Left ventricle myocardium inferior (tissue), 1 donor: ENCODE measurements at regions not wholly inside any gene's neighbourhood (a gene's known extent, or its start where the extent isn't known, plus 50 kb on each side); places are given as distances from the start of the nearest gene placed in this dataset.

Experiments
- DNase-seq: peaks from one replicate; pipeline ENCODE4 v3.0.0-alpha.2; 2020
- H3K27ac ChIP-seq: fragments of 200-600 bp; replicated peaks from 2 replicates; pipeline ENCODE4 v1.8.0; 2021
- H3K27me3 ChIP-seq: fragments of 200-600 bp; 2 replicates; pipeline ENCODE4 v1.8.0; 2021; ENCODE audit warnings: low read depth
- H3K36me3 ChIP-seq: fragments of 200-600 bp; 2 replicates; pipeline ENCODE4 v1.8.0; 2021
- H3K4me1 ChIP-seq: fragments of 200-600 bp; 2 replicates; pipeline ENCODE4 v1.8.0; 2021
- H3K4me3 ChIP-seq: fragments of 200-600 bp; 2 replicates; pipeline ENCODE4 v1.8.0; 2021; ENCODE audit warnings: mild to moderate bottlenecking, moderate library complexity
- H3K9me3 ChIP-seq: fragments of 200-600 bp; replicated peaks from 2 replicates; pipeline ENCODE4 v1.8.0; 2021
- CTCF ChIP-seq: fragments of 200-600 bp; IDR thresholded peaks from 2 replicates; pipeline ENCODE4 v1.8.0; 2021; ENCODE audit warnings: antibody characterized with exemption, mild to moderate bottlenecking, borderline replicate concordance
- intact Hi-C: fragments of 100-400 bp; cut with micrococcal nuclease; formaldehyde crosslinking; loops from one replicate; pipeline ENCODE4 v1.11.0; 2022
- donor health status: DM: no; HTN: yes; CAD: no; lungs with severe emphysema.

GRCh38 chr12:61138415-61138759 lies 1121.8 kb upstream of the USP15 start:
- Histone ChIP-seq H3K9me3 (peaks cover 16% of the 10 kb centered on the region), H3K27me3 (no peaks in the 10 kb centered on the region), H3K4me1 (no peaks in the 10 kb centered on the region), H3K27ac (peak overlapping the region; percentile 43), H3K36me3 (no peaks in the 10 kb centered on the region), H3K4me3 (no peak overlapping the region)
- DNase-seq, result no peak
- intact Hi-C loops, result no loop called here
- no peak for TF ChIP-seq CTCF

GRCh38 chr12:61161961-61162360 lies 1098.2 kb upstream of the USP15 start:
- H3K4me1 ChIP-seq, result no peaks in the 10 kb centered on the region
- intact Hi-C loops, result no loop called here

GRCh38 chr12:61188801-61189595 lies 1071.2 kb upstream of the USP15 start:
- H3K4me1 ChIP-seq, result no peaks in the 10 kb centered on the region
- TF ChIP-seq CTCF, result no peak
- H3K9me3 ChIP-seq, result no peaks in the 10 kb centered on the region
- no peaks in the 10 kb centered on the region for H3K36me3 ChIP-seq
- no peak overlapping the region for H3K27ac ChIP-seq
- H3K27me3 ChIP-seq, result no peaks in the 10 kb centered on the region
- no peak for DNase-seq
- H3K4me3 ChIP-seq, result no peak overlapping the region
- intact Hi-C loops, result no loop called here

More at GRCh38 chr12:61161961-61162360, 1098.2 kb upstream of the USP15 start:
- no peak for DNase-seq
- no peak overlapping the region for H3K27ac ChIP-seq
- TF ChIP-seq CTCF, result no peak
- no peaks in the 10 kb centered on the region for H3K27me3 ChIP-seq
- H3K36me3 ChIP-seq, result no peaks in the 10 kb centered on the region
- H3K9me3 ChIP-seq, result peaks cover 37% of the 10 kb centered on the region
- H3K4me3 ChIP-seq, result no peak overlapping the region

GRCh38 chr12:61213646-61214045 lies 1046.6 kb upstream of the USP15 start:
- Histone ChIP-seq H3K4me1 (no peaks in the 10 kb centered on the region), H3K9me3 (peaks cover 3% of the 10 kb centered on the region), H3K27me3 (no peaks in the 10 kb centered on the region), H3K27ac (no peak overlapping the region), H3K4me3 (no peak overlapping the region), H3K36me3 (no peaks in the 10 kb centered on the region)
- TF ChIP-seq CTCF, result no peak
- intact Hi-C loops, result no loop called here
- no peak for DNase-seq

GRCh38 chr12:61220337-61220736 lies 1039.9 kb upstream of the USP15 start:
- intact Hi-C loops, result no loop called here
- no peaks in the 10 kb centered on the region for H3K36me3 ChIP-seq
- DNase-seq, result no peak
- H3K27me3 ChIP-seq, result no peaks in the 10 kb centered on the region
- H3K9me3 ChIP-seq, result peaks cover 8% of the 10 kb centered on the region
- H3K4me1 ChIP-seq, result no peaks in the 10 kb centered on the region
- H3K27ac ChIP-seq, result no peak overlapping the region
- no peak for TF ChIP-seq CTCF
- no peak overlapping the region for H3K4me3 ChIP-seq
